Left renal cortex interstitium (tissue), 4 donors: ENCODE measurements at regions not wholly inside any gene's neighbourhood (a gene's known extent, or its start where the extent isn't known, plus 50 kb on each side); places are given as distances from the start of the nearest gene placed in this dataset.

Experiments
- DNase-seq, 4 donors: peaks; one replicate each; pipeline ENCODE4 v3.0.0-alpha.2; 2013; ENCODE audit warnings: low read depth in 4 of 4, low spot score in 2 of 4, missing footprints in 1 of 4

- DNase-seq, result no peak
These were observed 129.2 kb upstream of the SEC61G start for GRCh38 chr7:54888067-54888733.

- DNase-seq, result no peak
These were observed 129.7 kb upstream of the SEC61G start for GRCh38 chr7:54888734-54889082.

GRCh38 chr7:54897891-54898290 is 120.9 kb upstream of the EGFR start:
- DNase-seq, result no peak

- DNase-seq, result no peak
These were observed 120.0 kb upstream of the EGFR start for GRCh38 chr7:54898659-54899340.

DNA sequence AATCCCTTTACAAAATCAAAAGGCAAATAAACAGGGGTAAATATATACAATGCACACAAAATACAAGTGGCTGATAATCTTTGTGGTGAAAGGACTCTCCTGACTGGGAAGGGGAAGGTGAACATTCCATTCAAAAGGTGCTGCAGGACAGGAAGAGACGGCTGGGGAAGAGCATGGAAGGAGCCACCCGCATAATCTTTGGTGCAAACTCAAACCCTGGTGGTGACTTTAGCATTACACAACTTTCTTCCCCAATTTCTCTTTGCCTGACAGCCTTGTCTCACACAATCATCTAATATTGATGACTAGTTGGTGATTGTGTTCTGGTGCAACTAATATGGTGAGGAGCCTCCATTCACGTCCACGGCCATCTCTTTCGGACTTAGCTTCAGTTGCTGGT is 117.0 kb upstream of the EGFR start:
- DNase-seq, result no peak

DNA sequence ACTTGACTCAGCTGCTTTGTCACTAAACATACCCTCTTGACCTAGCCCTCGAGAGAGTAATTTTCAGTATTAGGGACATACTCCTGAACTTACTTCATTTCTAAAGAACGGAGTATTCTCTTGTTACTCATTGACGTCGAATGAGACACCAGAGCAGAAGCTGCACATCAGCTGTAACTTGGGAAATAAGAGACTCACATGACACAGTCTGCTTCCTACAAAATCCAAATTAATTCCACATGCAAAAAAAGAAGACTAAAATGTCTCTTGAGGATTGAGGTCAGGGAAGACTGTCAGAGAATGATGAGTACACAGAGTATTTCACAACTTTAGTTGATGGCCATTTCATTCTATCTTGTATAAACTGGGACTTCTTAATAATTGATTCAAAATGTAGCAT is 114.7 kb upstream of the EGFR start:
- no peak for DNase-seq

DNA sequence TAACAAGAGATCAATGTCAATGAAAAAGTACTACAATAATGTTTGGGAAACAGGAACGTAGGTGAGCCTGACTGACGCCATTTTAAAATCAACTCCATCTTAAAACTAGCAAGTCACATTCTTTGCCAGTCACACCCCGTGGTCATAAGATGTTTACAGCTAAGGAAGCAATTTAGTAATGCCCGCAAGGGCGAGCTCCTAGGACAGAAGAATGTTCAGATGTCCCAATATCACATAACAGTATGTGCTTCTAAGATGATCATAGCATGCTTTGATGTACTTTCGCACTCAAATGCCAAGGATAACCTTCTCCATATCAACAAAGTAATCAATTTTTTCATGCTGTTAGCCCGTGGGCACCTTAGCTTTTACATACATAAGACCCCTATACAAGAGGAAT is 113.8 kb upstream of the EGFR start:
- no peak for DNase-seq

DNA sequence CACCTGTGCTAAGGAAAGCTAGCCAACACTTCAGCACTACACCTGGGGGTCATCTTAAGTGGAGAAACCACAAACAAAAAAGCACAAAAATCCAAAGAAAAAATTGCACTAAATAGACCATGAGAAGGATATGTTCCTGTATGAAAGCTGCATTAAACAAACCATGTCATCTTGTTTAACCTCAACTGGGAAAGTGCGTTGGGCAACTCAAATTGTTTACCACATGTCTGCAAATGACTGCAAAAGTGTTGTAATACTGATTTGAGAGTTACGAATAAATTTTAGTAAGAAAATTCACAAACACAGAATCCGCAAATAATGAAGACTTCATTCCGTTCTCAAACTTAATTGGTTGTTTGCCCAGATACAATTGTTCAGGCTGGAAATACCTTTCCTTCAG is 111.9 kb upstream of the EGFR start:
- no peak for DNase-seq

GRCh38 chr7:54907981-54908380 is 110.8 kb upstream of the EGFR start:
- DNase-seq, result no peak

DNA sequence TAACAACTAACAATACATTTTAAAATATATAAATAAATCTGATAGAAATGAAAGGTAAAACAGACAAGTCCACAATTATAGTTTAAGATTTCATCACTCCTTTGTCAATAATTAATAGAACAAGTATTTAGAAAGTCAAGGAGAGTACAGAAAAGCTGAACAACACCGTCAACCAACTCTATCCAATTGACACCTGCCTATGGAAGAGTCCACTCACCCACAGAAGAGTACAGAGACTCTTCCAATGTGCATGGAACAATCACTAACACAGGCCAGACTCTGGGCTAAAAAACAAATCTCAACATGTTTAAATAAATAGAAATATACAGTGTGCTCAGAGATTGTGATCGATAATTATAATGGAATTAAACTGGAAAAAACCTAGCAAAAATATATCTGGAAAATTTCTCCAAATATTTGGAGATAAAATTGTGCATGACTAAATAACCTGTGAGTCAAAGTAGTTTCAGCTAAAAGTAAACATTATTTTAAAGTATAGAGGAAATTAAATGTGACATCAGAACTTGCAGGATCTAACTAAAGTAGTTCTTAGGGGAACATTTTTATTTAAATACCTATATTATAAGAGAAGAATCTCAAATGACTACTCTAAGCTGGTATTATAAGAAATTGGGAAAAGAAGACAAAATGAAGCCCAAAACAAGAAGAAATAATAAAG is 109.9 kb upstream of the EGFR start:
- no peak for DNase-seq

DNA sequence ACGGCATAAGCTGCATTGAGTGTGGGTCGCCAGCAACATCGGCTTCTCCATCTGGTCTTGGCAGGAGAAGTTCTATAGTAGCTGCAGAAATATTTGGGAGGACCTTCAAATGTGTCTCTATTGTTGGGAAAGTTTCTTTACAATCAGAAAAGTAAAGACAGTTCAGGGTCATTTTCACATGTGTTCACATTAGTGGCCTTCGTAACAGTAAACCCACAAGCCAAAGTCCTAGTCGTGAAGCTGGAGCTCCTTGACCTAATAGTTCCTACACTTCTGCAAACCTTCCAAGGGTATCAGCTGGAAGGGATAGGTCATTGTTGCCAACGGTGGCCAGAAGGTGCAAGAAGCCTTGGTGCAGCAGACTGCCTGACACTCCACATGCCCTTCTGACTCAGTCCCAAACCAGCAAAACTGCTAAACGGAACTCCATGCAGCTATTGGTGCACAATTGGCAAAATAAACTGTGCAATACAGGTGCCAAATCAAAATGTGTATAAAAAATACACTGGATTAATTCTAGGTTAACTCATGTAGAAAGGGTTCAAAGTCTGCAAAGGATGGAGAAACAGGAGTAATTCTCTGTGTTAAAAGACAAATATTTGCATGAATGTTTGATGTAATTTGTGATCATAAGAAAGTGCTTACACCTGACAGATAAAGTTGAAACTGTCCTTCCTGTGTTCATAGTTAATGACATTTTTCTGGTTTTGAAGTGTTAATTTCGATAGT is 102.8 kb upstream of the EGFR start:
- no peak for DNase-seq

- no peak for DNase-seq
These were observed 101.0 kb upstream of the EGFR start for GRCh38 chr7:54917613-54918391.

- no peak for DNase-seq
These were observed 97.7 kb upstream of the EGFR start for GRCh38 chr7:54921116-54921515.

- DNase-seq, result no peak
These were observed 87.3 kb upstream of the EGFR start for GRCh38 chr7:54931532-54931931.

GRCh38 chr7:54932818-54933543 is 85.8 kb upstream of the EGFR start:
- DNase-seq, result peak in 2 of 4 donors; percentile 52 to 61

DNA sequence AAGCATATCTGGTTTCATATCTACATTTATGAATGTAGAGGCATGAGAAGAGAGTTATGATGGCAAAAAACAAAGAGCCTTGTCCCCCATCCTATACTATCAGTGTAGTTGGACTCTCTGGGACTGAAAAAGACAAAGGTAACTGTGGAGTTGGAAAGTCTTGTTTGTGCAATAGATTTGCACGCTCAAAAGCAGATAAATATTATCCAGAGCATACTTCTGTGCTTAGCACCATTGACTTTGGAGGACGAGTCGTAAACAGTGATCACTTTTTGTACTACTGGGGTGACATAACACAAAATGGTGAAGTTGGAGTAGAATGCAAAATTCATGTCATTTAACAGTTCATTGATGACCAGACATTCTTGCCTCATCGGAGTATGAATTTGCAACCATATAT is 85.2 kb upstream of the EGFR start:
- no peak for DNase-seq

GRCh38 chr7:54940748-54941147 is 78.1 kb upstream of the EGFR start:
- no peak for DNase-seq

GRCh38 chr7:54944179-54944578 is 74.6 kb upstream of the EGFR start:
- peak in 1 of 4 donors; percentile 20 for DNase-seq

DNA sequence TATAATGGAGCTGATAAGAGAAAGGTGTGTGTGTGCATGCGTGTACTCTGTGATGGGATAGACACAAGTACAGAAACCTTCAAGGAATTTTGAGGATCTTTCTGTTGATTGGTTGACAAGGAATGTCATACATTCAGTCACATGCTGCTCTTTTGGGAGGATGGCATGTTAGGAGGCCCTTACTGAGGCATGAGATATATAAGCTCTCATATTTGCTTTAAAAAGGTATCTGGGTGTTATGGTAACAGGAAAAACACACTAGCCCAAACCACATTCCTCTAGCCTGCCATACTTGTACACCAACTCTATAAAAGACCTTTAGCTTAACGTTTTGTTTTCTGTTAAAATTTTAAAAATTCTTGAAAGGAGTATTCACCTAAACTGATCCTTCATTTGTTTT is 72.5 kb upstream of the EGFR start:
- DNase-seq, result no peak

DNA sequence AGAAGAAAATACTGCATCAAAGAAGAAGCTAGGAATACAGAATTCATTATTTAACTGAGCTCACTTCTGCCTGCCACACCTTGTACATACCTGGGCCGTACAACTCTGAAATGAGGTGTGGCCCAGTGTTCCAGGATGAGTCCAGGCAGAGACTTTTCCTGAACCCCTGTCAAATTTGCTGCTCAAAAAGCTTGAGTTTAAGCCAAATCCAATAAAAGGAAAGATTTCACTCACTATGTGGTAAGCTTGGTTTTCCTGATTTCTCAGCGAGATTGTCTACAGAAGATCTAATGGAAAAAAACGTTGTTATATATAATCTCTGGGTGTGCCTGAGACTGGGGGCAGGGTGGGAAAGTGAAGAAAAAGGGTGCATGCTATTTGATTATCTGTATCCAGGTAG is 72.1 kb upstream of the EGFR start:
- DNase-seq, result no peak
